ENCODE measurements at regions not wholly inside any gene's neighbourhood (a gene's known extent, or its start where the extent isn't known, plus 50 kb on each side); places are given as distances from the start of the nearest gene placed in this dataset.

- DNase-seq: no peak
- Mint-ChIP-seq H3K9me3 (peaks cover 6% of the 10 kb centered on the region), H3K27me3 (ENCODE audit: insufficient read depth) (peaks cover 22% of the 10 kb centered on the region), H3K4me3 (no peak overlapping the region), H3K27ac (no peak overlapping the region), H3K36me3 (ENCODE audit: low read depth) (peaks cover 3% of the 10 kb centered on the region), H3K4me1 (peaks cover 11% of the 10 kb centered on the region)
- TF ChIP-seq, protein P1, sequence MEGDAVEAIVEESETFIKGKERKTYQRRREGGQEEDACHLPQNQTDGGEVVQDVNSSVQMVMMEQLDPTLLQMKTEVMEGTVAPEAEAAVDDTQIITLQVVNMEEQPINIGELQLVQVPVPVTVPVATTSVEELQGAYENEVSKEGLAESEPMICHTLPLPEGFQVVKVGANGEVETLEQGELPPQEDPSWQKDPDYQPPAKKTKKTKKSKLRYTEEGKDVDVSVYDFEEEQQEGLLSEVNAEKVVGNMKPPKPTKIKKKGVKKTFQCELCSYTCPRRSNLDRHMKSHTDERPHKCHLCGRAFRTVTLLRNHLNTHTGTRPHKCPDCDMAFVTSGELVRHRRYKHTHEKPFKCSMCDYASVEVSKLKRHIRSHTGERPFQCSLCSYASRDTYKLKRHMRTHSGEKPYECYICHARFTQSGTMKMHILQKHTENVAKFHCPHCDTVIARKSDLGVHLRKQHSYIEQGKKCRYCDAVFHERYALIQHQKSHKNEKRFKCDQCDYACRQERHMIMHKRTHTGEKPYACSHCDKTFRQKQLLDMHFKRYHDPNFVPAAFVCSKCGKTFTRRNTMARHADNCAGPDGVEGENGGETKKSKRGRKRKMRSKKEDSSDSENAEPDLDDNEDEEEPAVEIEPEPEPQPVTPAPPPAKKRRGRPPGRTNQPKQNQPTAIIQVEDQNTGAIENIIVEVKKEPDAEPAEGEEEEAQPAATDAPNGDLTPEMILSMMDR (conservative IDR thresholded peaks at IDR 0.05): no peak
- Histone ChIP-seq H3K9ac (ENCODE audit: extremely low read depth, low read length, poor library complexity, severe bottlenecking) (no peak overlapping the region), H3K27ac (ENCODE audit: low read depth, low read length) (no peak overlapping the region), H3K4me3 (ENCODE audit: low read length) (no peak overlapping the region), H3K9me3 (ENCODE audit: control insufficient read depth, low read length) (no peaks in the 10 kb centered on the region), H3K27me3 (ENCODE audit: control insufficient read depth, insufficient read depth, low read length, poor library complexity, severe bottlenecking) (no peaks in the 10 kb centered on the region), H3K4me1 (ENCODE audit: control insufficient read depth, insufficient read depth, low read length) (peaks cover 8% of the 10 kb centered on the region), H3K36me3 (ENCODE audit: control insufficient read depth, insufficient read depth, low read length) (no peaks in the 10 kb centered on the region)
- 90 to 94% methylated on average over 9 to 10 of the region's 10 CpGs for WGBS, 2 experiments (ENCODE audit: insufficient coverage in 1 of 2, insufficient read length in 1 of 2)
Measured at GRCh38 chr16:85363881-85364280, 249.2 kb upstream of the GSE1 start.

DNA sequence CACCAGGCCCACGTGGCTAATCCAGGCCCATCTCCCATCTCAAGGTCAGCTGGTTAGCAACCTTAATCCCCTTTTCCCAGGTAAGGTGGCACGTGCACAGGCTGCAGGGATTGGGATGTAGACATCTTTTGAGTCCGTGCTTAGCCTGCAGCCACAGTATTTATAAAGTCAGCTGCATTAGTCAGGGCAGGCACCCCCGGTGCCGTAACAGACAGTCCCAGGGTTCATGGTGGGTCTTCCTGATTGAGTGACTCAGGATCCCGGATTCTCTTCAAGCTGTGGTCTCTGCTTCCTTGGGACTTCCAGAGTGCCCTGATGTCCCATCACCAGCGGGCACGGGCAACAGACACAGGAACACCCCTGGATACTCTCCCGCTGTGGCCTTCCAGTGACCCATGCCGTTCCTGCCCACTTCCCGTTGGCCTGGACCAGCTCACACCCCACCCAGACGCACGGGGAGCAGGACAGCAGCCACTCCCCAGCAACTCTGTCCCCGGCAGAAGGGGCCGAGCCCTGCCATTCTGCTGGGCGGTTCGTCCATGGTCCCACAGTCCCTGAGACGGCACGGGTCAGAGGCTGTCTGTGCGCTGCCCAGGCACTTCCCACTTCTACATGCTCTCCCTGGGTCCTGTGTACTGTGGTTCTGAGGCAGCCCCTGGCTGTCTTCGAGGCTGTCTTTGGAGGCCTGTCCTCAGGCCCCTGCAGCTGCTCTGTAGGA is 248.6 kb upstream of the GSE1 start:
- Mint-ChIP-seq H3K4me3 (no peak overlapping the region), H3K27ac (no peak overlapping the region), H3K27me3 (ENCODE audit: insufficient read depth) (peaks cover 27% of the 10 kb centered on the region), H3K9me3 (peaks cover 6% of the 10 kb centered on the region), H3K36me3 (ENCODE audit: low read depth) (peaks cover 3% of the 10 kb centered on the region), H3K4me1 (peaks cover 11% of the 10 kb centered on the region)
- Histone ChIP-seq H3K27me3 (ENCODE audit: control insufficient read depth, insufficient read depth, low read length, poor library complexity, severe bottlenecking) (no peaks in the 10 kb centered on the region), H3K36me3 (ENCODE audit: control insufficient read depth, insufficient read depth, low read length) (no peaks in the 10 kb centered on the region), H3K4me1 (ENCODE audit: control insufficient read depth, insufficient read depth, low read length) (peaks cover 8% of the 10 kb centered on the region), H3K27ac (ENCODE audit: low read depth, low read length) (peak overlapping the region; percentile 16), H3K9ac (ENCODE audit: extremely low read depth, low read length, poor library complexity, severe bottlenecking) (no peak overlapping the region), H3K9me3 (ENCODE audit: control insufficient read depth, low read length) (no peaks in the 10 kb centered on the region), H3K4me3 (ENCODE audit: low read length) (no peak overlapping the region)
- 89 to 90% methylated on average over 14 to 21 of the region's 21 CpGs for WGBS, 2 experiments (ENCODE audit: insufficient coverage in 1 of 2, insufficient read length in 1 of 2)
- TF ChIP-seq, protein P1 (conservative IDR thresholded peaks at IDR 0.05): no peak
- DNase-seq: peak; percentile 37

- no peak overlapping the region for H3K27ac Mint-ChIP-seq
- peaks cover 3% of the 10 kb centered on the region for H3K36me3 Mint-ChIP-seq (ENCODE audit: low read depth)
- Histone ChIP-seq H3K36me3 (ENCODE audit: control insufficient read depth, insufficient read depth, low read length) (no peaks in the 10 kb centered on the region), H3K4me3 (ENCODE audit: low read length) (no peak overlapping the region), H3K4me1 (ENCODE audit: control insufficient read depth, insufficient read depth, low read length) (peaks cover 8% of the 10 kb centered on the region), H3K27ac (ENCODE audit: low read depth, low read length) (peak overlapping the region; percentile 16), H3K9me3 (ENCODE audit: control insufficient read depth, low read length) (no peaks in the 10 kb centered on the region), H3K9ac (ENCODE audit: extremely low read depth, low read length, poor library complexity, severe bottlenecking) (no peak overlapping the region), H3K27me3 (ENCODE audit: control insufficient read depth, insufficient read depth, low read length, poor library complexity, severe bottlenecking) (no peaks in the 10 kb centered on the region)
- H3K9me3 Mint-ChIP-seq: peaks cover 6% of the 10 kb centered on the region
- H3K27me3 Mint-ChIP-seq (ENCODE audit: insufficient read depth): peaks cover 27% of the 10 kb centered on the region
- H3K4me1 Mint-ChIP-seq: peaks cover 11% of the 10 kb centered on the region
- no peak overlapping the region for H3K4me3 Mint-ChIP-seq
- 84 to 87% methylated on average over 9 to 11 of the region's 11 CpGs for WGBS, 2 experiments (ENCODE audit: insufficient coverage in 1 of 2, insufficient read length in 1 of 2)
- DNase-seq: no peak
- TF ChIP-seq, protein P1 (conservative IDR thresholded peaks at IDR 0.05): no peak
Measured at GRCh38 chr16:85365120-85365519, 248.0 kb upstream of the GSE1 start.

Data from endodermal cell (in vitro differentiated cells).